ENCODE measurements at regions not wholly inside any gene's neighbourhood (a gene's known extent, or its start where the extent isn't known, plus 50 kb on each side); places are given as distances from the start of the nearest gene placed in this dataset.

DNA sequence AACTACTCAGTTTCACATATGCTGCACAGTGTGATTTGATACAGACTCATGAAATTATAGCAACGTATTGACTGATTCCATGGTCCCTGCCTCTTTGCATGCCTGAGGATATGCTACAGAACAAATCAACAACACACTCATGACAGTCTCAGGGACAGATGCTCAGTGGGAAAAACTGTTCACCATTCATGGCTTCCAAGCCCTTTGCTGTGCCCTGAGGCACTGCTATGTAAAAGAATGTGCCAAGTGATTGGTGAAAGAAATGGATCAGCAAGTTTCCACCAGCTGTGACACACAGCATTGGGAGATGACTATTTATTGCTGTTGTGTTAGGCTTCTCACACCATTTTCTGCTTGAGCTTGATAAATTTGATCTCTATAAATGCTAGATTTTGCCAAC lies 825.6 kb upstream of the INTU start:
- TF ChIP-seq POLR2A (IDR thresholded peaks at IDR 0.05) (no peak), CTCF (IDR thresholded peaks at IDR 0.05 in 4 of 5, conservative IDR thresholded peaks at IDR 0.05 in 1 of 5) (no peak)
